Nephron progenitor cell (in vitro differentiated cells): ENCODE measurements at regions not wholly inside any gene's neighbourhood (a gene's known extent, or its start where the extent isn't known, plus 50 kb on each side); places are given as distances from the start of the nearest gene placed in this dataset.
A peak's percentile ranks its signal among the peaks of the same experiment; 100 is the strongest.

Source experiments
- DNase-seq: peaks from one replicate; pipeline ENCODE4 v3.0.0; 2021
- H3K27ac Mint-ChIP-seq: 2 replicates; pipeline ENCODE4 v1.8.0; 2021; ENCODE audit warnings: mild to moderate bottlenecking, moderate library complexity, mixed read lengths
- H3K27me3 Mint-ChIP-seq: 2 replicates; pipeline ENCODE4 v1.8.0; 2021; ENCODE audit warnings: mild to moderate bottlenecking, low read depth, mixed read lengths; ENCODE audit not compliant: poor library complexity
- H3K36me3 Mint-ChIP-seq: 2 replicates; pipeline ENCODE4 v1.8.0; 2021; ENCODE audit warnings: low read depth, mixed read lengths
- H3K4me1 Mint-ChIP-seq: 2 replicates; pipeline ENCODE4 v1.8.0; 2021; ENCODE audit warnings: mixed read lengths
- H3K4me3 Mint-ChIP-seq: 2 replicates; pipeline ENCODE4 v1.8.0; 2021; ENCODE audit warnings: mild to moderate bottlenecking, moderate library complexity, mixed read lengths
- H3K9me3 Mint-ChIP-seq: 2 replicates; pipeline ENCODE4 v1.8.0; 2021; ENCODE audit warnings: mild to moderate bottlenecking, moderate library complexity, mixed read lengths
- TF ChIP-seq, protein P1 (sequence below): fragments of 200-600 bp; sonication (generic); IDR thresholded peaks from 2 replicates; pipeline ENCODE4 v1.5.0; 2021; ENCODE audit warnings: antibody characterized with exemption

DNA sequence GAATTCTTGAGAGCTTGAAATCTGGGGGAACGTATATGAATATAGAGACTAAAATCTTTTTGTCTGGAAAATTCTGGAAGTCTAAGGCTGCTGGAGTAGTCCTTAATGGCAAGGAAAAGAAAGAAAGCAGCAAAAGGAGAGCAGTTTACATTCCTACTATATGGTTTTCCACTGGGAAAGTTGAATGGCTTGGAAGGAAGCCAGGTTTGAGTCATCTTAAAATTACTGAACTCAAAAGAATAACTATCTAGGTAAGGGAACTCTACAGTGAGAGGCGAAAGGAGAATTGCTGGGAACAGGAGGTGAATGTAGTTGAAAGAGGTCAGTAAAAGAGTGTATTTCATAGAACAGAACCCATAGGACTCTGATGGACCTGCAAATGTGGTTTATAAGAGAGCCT, 258.1 kb upstream of the EDIL3 start:
- H3K4me3 Mint-ChIP-seq, result no peak overlapping the region

DNA sequence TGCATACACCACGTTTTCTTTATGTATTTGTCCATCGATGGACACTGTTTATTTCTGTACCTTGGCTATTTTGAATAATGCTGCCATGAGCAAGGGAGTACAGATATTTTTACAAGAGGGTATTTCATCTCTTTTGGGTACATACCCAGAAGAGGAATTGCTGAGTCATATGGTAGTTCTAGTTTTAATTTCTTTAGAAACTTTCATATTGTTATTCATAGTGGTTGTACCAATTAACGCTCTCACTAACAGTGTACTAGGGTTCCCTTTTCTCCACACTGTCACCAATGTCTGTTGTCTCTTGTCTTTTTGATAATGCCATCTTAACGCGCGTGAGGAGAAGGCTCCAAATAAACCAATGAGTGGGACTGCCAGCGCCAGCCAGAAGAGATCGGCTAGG, 257.6 kb upstream of the EDIL3 start:
- Mint-ChIP-seq H3K9me3 (no peaks in the 10 kb centered on the region), H3K36me3 (no peaks in the 10 kb centered on the region), H3K27ac (no peak overlapping the region), H3K4me3 (no peak overlapping the region), H3K27me3 (peaks cover 5% of the 10 kb centered on the region), H3K4me1 (no peaks in the 10 kb centered on the region)
- TF ChIP-seq, protein P1, sequence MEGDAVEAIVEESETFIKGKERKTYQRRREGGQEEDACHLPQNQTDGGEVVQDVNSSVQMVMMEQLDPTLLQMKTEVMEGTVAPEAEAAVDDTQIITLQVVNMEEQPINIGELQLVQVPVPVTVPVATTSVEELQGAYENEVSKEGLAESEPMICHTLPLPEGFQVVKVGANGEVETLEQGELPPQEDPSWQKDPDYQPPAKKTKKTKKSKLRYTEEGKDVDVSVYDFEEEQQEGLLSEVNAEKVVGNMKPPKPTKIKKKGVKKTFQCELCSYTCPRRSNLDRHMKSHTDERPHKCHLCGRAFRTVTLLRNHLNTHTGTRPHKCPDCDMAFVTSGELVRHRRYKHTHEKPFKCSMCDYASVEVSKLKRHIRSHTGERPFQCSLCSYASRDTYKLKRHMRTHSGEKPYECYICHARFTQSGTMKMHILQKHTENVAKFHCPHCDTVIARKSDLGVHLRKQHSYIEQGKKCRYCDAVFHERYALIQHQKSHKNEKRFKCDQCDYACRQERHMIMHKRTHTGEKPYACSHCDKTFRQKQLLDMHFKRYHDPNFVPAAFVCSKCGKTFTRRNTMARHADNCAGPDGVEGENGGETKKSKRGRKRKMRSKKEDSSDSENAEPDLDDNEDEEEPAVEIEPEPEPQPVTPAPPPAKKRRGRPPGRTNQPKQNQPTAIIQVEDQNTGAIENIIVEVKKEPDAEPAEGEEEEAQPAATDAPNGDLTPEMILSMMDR, result no peak
- no peak for DNase-seq

More for the DNA sequence above, 258.1 kb upstream of the EDIL3 start:
- no peak for DNase-seq
- TF ChIP-seq, protein P1, result no peak
- no peaks in the 10 kb centered on the region for H3K9me3 Mint-ChIP-seq
- H3K36me3 Mint-ChIP-seq, result no peaks in the 10 kb centered on the region
- H3K27me3 Mint-ChIP-seq, result peaks cover 5% of the 10 kb centered on the region
- no peaks in the 10 kb centered on the region for H3K4me1 Mint-ChIP-seq
- no peak overlapping the region for H3K27ac Mint-ChIP-seq

DNA sequence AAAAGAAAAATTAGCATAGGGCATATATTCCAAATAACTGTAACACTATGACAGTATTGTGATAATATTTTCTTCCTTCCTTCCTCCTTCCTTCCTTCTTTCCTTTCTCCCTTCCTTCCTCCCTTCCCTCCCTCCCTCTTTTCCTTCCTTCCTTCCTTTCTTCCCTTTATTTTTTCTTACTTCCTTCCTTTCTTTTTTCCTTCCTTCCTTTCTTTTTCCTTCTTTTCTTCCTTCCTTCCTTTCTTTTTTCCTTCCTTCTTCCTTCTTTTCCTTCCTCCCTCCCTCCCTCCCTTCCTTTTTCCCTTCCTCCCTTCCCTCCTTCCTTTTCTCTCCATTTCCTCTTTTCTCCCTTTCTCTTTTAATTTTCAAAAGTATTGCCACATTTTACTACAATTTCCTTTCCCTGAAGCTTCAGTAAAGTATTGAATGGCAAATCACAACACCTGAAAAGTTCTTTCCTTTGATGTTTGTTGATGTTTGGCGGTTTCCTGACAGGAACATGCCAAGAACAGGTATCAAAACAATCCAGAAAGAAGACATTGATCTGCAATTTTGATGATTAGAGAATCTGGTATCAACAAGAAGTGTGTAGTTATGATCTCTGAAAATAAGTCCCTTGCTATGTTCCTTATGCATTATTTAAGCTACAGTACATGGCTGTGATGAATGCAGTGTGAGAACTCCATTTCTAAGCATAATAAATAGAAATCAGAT, 253.1 kb upstream of the EDIL3 start:
- H3K27me3 Mint-ChIP-seq, result no peaks in the 10 kb centered on the region
- no peaks in the 10 kb centered on the region for H3K4me1 Mint-ChIP-seq
- DNase-seq, result no peak
- H3K36me3 Mint-ChIP-seq, result no peaks in the 10 kb centered on the region
- H3K9me3 Mint-ChIP-seq, result no peaks in the 10 kb centered on the region
- no peak overlapping the region for H3K27ac Mint-ChIP-seq
- TF ChIP-seq, protein P1, result no peak
- no peak overlapping the region for H3K4me3 Mint-ChIP-seq

DNA sequence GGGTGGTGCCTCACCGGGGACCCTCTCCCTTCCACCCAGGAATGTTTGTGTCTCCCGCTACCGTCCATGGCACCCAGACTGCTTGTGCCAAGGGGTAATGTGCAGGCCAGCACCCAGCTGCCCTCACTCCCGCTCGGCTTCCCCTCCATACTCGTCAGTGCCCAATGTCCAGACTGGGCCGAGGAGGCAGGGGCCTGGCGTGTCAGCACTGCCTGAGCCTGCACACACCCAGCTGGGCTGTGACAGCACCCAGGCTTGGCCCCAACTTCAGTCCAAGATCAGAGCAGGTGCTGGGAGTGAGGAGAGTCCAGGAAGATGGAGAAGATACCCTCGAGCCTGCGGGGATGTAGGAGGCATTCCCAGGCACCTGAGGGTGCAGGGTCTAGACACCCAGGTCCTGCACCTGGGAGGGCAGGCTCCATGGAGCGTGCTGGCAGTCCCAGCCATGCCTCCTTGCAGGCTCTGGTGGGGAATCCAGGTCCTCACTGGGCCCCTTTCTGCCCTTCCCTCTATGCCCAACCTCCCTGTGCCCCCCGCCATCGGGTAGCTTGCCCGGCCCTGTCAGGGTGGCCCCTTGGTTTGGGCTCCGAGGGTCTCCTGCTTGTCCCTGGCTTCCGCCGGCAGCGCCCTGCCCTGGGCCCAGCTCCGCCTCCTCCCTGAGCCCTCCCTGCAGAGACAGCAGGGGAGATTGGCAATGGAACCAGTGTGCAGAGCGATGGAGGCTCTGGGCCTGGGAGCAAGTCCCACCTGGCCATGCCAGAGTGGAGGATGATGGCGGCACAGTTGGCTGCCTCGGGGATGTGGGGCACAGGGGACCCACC, 250.8 kb upstream of the EDIL3 start:
- TF ChIP-seq, protein P1, result no peak
- no peak overlapping the region for H3K27ac Mint-ChIP-seq
- H3K36me3 Mint-ChIP-seq, result no peaks in the 10 kb centered on the region
- H3K4me1 Mint-ChIP-seq, result no peaks in the 10 kb centered on the region
- DNase-seq, result no peak
- H3K9me3 Mint-ChIP-seq, result peaks cover 4% of the 10 kb centered on the region
- H3K4me3 Mint-ChIP-seq, result no peak overlapping the region
- H3K27me3 Mint-ChIP-seq, result no peaks in the 10 kb centered on the region

DNA sequence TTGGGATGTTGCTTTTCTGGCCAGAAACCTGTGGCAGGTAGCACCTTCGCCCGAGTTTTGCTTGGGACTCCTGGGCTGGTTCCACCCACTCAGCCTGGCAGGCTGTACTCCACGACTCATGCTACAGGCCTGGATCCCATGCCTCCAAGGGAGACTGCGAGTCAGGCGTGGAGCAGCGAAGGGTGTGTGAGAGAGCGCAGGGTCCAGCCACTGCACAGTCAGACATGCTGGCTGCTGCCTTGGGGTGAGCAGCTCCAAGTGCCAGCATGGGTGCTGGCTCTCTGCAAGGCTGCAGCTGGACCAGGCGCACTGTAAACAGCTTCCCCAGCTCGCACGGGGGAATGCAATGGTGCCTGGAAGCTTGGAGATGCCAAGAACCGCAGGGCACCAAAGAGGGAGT, 249.6 kb upstream of the EDIL3 start:
- H3K9me3 Mint-ChIP-seq, result peaks cover 9% of the 10 kb centered on the region
- TF ChIP-seq, protein P1, result no peak
- no peak for DNase-seq
- H3K4me1 Mint-ChIP-seq, result no peaks in the 10 kb centered on the region
- H3K27ac Mint-ChIP-seq, result peak overlapping the region; percentile 16
- H3K4me3 Mint-ChIP-seq, result no peak overlapping the region
- no peaks in the 10 kb centered on the region for H3K36me3 Mint-ChIP-seq
- H3K27me3 Mint-ChIP-seq, result no peaks in the 10 kb centered on the region
